HG03378 (cell line): ENCODE measurements at regions not wholly inside any gene's neighbourhood (a gene's known extent, or its start where the extent isn't known, plus 50 kb on each side); places are given as distances from the start of the nearest gene placed in this dataset.
A peak's percentile ranks its signal among the peaks of the same experiment; 100 is the strongest.
"Not testable (repeated sequence)": the region's sequence is repeated elsewhere in the genome, so short reads cannot be mapped to it uniquely, and the experiment has no call there.

ENCODE experiments used
- ATAC-seq: cut with Tn5 transposase; IDR thresholded peaks from one replicate; pipeline ENCODE4 v1.9.1; 2021; ENCODE audit warnings: mild to moderate bottlenecking, moderate library complexity; ENCODE audit not compliant: unreplicated experiment

DNA sequence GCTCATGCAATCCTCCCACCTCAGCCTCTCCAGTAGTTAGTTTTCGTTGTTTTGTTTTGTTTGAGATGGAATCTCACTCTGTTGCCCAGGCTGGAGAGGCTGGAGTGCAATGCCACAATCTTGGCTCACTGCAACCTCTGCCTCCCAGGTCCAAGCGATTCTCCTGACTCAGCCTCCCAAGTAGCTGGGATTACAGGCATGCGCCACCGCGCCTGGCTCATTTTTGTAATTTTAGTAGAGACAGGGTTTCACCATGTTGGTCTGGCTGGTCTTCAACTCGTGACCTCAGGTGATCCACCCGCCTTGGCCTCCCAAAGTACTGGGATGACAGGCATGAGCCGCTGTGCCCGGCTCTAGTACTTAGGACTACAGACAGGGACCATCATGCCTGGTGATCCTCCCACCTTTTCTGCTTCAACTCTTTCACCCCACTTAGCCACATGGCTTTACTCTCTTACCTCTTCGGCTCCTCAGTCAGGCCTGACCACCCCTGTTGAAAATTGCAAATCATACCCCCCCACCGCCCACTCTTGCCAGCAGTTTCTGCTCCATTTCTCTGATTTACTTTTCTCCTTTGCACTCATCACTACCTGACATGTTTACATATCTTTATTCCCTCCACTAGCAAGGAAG is 157.1 kb upstream of the GRK3 start:
- ATAC-seq: no peak

DNA sequence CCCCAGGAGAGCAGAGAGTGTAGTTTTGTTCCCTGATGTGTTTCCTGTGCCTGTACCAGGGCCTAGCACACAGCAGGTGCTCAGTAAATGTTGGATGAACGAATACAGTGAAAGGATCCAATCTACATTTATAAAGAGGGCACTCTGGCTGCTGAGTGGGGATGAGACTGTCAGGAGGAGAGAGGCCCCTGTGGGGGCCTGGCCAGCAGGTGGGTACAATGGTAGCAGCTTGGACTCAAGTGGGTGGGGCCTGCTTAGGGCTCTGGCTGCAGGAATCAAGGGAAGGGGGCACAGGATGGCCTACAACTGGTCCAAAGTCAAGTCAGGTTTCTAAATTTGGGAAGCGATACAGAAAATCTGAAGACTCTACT is 156.6 kb upstream of the GRK3 start:
- no peak for ATAC-seq

DNA sequence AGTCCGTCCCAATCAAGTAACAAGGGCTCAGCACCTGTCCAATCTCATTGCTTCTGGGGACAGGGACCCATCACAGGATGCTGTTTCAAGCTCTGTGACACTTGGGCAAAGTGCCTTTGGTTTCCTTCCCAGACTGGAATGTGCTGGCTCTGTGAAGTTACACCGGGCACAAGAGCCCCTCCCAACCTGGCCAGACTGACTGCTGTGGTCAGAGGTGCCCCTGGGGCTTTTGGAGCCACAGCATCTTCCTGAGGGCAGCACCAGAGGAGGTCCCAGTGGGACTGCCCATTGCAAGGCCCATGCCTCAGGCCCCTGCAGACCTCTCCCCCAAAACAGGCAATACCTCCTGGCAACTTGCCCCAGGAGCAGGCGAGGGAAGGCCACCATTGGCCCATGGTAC is 155.2 kb upstream of the GRK3 start:
- no peak for ATAC-seq

DNA sequence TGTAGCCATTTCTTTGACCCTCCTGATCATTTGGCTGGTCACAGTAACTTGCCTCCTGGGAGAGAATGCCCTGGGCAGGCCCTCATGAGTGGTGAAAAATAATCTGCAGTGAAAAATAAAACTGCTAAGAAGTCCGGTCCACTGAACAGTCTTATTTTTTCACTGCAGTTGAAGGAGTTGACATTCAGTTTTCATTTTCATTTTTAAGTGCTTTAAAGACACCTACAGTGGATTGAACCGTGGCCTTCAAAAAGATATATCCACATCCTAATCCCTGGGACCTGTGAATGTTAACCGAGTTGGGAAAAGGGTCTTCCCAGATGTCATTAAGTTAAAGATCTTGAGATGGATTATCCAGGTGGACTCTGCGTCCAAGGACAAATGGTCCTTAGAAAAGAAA is 153.6 kb upstream of the GRK3 start:
- no peak for ATAC-seq

DNA sequence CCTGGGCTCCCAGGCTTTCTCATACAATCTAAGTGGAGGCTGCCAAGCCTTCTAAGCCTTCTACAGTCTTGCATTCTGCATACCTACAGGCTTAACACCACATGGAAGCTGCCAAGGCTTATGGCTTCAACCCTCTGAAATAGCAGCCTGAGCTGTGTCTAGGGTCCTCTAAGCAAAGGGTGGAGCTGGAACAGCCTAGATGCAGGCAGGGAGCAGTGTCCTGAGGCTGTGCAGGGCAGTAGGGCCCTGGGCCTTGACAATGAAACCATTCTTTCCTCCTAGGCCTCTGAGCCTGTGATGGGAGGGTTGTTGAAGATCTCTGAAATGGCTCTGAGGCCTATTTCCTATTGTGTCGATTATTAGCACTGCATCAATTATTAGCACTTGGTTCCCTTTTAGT is 150.9 kb upstream of the GRK3 start:
- no peak for ATAC-seq

DNA sequence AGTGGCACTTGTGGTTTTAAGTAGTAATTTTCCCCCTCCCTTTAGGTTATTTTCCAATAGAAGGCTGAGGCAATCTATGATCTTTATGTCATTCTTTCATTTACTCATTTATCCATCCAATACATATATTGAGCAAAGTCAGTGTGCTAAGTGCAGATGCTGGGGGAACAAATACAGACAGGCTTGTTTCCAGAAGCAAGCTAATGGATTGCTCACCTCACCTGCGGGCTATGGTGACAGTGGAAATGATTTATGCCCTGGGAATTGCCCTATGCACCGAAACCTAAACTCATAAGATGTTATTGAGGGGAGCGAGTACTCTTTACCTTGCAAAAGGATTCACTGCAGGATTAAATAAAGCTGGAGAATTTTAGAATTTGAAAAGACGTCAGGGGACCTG is 148.7 kb upstream of the GRK3 start:
- ATAC-seq: not testable (repeated sequence)

DNA sequence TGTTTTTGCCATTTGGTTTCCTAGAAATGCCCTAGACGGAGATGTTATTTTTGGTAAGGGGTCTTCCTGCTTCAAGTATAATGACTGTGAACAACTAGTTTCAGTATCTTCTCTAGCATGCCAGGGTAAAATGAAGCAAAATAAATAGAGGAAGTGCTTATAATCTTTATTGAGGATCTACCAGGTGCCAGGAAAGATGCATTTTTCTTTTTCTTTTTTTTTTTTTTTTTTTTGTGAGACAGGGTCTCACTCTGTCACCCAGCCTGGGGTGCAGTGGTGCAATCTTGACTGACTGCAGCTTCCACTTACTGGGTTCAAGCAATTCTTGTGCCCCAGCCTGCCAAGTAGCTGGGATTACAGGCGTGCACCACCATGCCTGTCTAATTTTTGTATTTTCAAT is 146.6 kb upstream of the GRK3 start:
- not testable (repeated sequence) for ATAC-seq

DNA sequence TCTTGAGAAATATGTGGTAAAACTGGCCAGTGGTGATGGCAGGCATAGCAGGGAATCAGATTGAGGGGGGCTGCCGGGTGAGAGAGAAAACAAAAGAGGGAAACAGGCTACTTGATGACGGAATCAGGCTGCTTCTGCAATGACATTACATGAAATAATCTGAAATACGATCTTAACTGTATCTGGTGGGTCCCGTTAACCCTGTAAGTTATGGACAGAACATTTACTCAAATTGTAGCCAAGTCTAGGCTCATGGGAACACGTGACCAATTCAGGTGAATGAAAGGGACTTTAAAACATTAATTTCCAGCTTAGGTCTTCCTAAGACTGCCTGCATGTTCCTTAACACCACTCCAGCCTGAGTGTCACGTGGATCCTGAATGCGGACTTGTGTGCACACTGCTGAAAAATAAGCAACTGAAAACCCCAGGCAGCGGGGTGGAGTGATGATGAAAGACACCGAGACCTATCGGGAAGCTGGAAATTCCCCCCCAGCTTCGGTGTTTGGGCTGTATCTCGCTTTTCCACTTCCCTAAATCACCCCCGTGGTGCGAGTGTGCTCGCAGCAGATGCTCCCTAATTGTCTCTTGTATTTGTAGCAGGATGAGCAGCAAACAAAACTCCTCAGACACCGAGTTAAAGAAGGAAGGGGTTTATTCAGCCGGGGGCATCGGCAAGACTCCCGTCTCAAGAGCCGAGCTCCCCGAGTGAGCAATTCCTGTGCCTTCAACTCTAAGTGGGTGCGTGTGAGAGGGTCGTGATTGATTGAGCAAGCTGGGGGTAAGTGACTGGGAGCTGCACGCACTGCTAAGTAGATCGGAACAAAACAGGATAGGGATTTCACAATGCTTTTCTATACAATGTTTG is 145.0 kb upstream of the GRK3 start:
- ATAC-seq: no peak

DNA sequence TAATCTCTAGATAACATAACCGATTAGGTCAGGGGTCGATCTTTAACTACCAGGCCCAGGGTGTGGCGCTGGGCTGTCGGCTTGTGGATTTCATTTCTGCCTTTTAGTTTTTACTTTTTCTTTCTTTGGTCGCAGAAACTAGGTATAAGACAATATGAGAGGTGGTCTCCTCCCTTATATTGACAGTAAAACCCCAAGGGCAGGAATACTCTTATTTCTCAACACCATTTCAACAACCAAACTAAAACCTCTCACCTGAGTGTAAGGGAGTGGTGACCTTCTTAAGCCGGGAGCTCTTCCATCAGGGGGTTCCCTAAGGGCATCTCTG is 144.4 kb upstream of the GRK3 start:
- ATAC-seq: not testable (repeated sequence)

DNA sequence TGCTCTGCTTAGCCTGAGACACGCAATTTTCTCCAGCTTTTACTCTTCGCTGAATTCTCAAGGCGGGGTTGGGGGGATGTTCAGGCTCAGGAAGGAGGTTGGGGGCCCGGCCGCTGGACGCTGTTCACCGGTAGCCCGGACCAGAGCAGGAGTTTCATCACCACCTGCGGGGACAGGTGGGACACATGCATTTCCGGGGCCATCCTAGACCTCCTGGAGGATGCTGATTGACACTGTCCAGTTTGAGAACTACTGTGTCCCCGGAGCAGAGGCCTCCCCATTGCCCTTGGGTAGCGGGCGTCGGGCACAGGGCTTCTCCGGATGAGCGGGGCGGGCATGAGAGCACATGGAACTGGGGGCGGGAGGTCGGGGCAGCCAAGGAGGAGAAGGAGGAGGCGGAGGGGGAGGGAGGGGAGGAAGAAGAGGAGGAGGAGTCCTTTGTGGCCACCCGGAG is 144.0 kb upstream of the GRK3 start:
- no peak for ATAC-seq

DNA sequence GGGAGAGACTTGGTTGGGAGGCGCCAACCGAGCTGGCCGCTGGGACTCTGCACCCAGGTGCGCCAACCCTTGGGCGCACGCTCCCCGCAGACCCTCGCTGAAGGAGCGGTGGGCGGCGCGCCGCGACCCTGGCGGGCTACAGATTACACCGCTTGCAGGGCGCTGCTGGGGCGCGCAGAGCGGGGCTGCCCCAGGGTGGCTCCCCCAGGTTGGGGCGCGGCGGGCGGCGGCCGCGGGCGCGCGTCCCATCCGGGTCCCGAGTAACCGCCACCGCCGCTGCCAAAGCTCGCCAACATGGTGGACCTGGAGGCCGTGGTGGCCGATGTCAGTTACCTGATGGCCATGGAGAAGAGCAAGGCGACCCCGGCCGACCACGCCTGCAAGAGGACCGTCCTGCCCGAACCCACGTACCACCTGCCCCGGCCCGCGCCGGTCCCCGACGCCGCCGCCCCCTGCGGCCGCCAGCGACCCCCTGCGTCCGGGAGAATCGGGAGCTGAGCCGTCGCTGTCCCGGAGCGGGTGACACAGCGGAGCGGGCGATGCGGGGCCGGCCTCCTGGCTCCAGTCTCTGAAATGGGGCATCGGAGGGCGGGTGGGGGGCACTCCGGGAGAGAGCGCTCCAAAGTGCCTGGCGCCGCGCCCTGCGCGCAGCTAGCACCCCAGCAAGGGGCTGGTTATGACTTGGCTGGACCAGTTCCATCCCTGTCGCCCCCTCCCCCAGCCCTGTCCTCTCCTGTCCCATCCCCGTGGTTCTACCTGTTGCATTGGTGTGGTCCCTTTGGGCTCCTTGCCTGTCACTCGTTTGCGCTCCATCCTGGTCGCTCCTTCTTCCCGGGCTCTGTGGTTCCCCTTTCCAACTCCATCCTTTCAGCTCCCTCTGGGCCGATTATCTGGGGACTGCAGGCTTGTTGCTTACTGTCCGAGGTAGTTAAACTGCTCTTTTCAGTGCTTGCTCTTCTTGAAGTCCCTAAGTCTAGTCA is 143.3 kb upstream of the GRK3 start:
- ATAC-seq: no peak

DNA sequence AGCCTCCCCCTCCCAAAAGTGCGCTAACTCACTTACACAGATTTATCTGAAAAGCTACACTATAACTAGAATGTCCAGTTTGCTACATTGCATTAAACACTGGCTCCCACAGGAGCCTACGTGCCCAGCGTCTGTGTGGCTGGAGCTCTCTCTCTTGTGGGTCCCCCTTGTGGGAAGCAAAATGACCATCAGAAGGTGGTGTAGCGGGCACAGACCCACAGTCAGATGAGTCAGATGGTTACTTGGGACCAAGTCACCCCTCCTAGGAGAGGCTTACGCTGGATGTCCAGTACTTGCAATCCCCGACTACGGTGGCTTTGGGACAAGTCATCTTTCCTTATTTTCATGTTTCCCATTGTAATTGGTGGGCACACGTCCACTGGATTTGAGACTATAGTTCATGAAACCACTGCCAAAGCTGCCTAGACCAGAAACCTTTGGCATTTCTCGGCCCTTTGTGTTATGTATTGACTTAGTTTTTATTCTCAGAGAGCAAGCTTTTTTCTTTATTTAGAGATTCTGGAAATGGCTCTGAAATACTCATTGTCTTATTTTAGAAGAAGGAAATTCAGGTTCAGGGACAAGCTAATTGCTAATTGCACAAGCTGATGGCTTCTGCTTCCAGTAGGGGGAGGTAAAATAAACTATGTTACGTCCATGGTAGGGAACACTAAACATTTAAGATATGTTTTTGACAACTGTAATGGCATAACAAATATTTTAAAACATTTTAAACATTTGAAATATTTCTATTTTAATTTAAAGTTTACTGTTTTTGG is 137.8 kb upstream of the GRK3 start:
- ATAC-seq: not testable (repeated sequence)

DNA sequence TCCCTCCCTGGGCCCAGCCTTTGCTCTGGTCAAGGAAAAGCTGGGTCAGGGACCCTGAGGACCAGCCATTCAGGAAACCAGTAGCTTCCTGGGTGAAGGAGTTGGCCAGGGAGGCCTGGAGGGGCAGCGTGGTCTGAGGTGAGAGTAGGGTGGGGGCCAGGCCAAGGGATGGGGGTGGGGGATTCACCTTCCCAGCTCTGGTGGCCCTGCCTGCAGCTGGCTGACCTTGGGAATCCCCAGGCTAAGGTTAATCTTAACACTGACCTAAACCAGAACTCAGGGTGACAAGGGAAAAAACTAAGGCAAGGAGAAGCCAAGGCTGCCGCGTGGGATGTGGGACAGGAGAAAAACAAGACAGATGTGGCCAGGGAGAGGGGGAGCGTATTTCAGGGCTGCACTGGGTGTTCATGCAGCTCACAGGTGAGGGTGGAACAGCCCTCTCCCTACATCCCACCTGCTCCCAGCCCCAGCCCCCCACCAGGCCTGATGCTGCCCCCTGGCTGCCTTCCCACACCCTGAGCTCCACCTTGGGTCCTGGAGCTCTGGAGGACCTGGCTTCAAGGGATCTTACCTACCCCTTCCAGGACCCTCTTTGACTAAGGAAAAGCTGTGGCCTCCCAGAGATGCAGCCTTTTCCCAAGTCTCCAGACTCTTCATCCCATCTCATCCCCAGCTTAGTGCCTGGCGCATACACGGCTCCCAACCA is 132.7 kb upstream of the GRK3 start:
- not testable (repeated sequence) for ATAC-seq

DNA sequence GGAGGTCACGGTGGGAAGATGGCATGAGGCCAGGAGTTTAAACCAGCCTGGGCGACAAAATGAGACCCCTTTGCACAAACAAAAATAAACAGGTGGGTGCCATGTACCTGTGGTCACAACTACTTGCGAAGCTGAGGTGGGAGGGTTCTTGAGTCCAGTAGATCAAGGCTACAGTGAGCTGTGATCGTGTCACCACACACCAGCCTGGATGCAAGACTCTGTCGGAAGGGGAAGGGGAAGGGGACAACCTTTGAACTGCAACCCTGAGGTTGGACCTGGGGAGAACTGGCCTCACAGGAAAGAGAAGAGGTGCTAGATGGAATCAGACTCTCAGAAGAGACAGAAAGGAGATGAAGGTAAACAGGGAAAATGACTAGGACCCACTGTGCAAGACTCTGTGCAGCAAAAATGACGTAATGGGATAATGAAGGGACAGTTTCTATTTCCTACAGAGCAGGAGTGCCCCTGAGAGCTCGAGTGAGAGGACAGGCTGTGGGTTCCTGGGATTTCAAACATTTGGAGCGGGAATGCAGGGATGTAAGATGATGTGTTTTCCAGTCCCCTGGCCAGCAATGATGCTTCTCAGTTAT is 131.0 kb upstream of the GRK3 start:
- ATAC-seq: not testable (repeated sequence)

DNA sequence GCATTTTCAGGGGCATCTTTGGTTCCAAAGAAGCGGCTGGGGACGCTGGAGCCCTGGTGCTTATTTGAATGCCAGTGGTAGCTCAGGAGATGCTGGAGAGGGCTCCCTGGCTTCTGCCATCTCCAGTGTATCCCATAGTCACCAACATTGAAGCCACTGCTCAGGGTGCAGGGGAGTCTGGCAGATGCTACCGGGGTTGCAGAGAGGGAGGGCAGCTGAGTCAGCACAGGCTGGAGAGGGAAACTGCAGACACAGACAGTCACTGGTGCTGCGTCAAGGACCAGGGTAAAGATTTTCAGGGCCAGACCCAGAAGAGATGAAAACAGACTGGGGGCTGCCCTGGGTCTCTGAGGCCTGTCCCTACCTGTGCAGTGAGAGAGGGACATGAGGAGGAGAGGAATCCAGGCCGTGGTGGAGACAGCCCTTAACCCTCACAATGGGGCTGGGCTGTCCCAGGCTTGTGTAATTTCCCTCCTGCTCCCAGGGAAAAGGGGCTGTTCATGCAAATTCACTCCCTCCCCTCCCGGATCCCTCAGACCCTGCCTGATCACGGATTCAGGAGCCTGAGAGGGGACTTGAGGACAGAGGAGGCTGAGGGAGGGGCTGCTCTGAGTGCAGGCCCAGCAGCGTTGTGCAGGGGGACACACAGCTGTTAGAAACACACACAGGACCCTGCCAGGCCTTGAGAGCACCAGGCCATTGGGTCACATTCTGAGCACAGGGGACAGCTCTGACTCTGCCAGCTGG is 126.9 kb upstream of the GRK3 start:
- no peak for ATAC-seq

DNA sequence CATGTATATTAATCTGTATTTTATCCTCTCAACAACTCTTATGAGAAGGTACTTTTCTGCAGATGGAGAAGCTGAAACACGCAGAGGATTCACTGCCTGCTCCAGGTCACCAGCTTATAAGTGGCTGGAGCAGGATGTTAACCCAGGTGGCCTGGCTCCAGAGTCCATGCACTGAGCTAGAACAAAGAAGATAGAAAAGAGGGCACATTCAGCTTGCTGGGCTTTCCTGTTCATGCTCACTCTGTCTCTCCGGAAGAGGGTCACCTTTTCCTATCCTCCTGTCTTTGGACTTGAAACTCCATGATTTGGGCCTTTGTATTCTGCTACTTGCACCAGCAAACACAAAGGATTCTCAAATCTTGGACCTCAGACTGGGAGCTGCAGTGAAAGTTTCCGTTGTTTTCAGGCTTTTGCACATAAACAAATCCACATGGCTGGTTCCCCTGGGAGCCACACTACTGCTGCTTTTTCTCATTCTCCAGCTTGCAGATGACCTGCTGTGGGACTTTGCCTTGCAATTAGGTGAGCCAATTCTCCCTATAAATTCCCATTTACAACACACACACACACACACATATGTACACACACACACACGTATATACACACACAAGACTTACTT is 117.3 kb upstream of the GRK3 start:
- ATAC-seq: no peak

DNA sequence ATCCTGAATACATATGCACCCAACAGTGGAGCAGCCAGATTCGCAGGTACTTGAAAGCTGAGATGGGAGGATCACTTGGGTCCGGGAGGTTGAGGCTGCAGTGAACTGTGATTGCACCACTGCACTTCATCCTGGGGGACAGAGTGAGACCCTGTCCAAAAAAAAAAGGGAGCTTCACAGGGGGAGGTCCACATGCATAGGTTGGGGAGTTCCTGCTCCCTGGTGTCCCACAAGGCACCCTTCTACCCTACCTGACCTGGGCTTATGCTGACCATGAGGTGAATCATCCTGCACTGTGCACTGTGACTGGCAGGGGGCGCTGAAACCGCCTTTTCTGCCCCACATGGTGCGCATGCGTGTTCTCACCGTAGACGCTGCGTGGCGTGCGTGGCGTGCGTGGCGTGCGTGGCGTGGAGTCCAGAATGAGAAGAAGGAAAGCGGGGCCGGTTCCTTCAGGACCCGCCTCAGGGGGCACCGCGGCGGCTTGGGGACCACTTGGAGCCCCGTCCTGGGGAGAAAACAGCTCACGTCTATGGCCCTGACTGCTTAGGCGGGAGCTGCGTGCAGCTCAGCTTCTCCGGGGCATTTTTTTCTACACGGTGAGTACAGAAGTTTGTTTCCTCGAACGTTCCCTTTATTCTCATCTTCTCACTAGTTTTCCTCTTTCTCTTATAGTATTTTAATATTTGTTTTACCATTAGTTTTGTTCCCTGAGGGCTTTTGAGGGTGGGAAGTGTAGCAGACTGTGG is 116.6 kb upstream of the GRK3 start:
- ATAC-seq: peak; percentile 72
